Hindlimb muscle (tissue), 1 donor: ENCODE measurements at regions not wholly inside any gene's neighbourhood (a gene's known extent, or its start where the extent isn't known, plus 50 kb on each side); places are given as distances from the start of the nearest gene placed in this dataset.

Source experiments
- DNase-seq: peaks from one replicate; pipeline ENCODE4 v3.0.0-alpha.2; 2013

DNA sequence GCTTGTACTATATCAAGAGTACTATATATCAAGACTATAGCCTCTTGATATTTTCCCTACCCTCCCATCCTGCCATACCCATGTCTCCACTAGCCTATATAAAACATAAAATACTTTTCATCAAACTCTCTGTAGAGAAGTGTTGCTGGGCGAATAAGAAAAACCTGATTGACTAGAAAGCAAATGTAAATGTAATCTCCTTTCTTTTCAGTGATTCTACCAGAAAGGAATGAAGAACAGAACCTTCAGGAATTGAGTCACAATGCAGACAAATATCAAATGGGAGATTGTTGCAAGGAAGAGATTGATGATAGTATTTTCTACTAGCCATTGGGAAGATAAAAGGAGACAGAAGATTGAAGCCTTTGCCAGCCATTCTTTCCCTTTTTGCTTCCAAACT lies 89.2 kb downstream of the KCNRG start:
- DNase-seq, result no peak

GRCh38 chr13:50106559-50106958 lies 91.3 kb downstream of the KCNRG start:
- no peak for DNase-seq

DNA sequence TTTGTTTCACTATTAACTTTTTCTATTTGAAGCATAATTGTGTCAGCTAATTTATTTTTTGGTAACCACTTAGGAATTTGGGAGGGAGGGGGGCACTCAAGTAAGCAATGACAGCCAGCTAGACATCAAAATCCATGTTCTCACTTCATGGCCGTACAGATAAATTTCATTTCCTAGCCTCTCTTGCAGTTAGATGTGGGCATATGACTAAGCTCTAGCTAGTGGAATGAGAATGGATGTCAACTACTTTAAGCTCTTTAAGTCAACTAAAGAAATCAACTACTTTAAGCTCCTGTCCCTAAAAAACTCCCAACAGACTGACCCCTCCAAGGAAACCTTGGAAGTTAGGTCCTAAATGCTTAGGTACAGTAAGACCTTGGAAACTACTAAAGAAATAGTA lies 92.0 kb downstream of the KCNRG start:
- DNase-seq, result no peak

DNA sequence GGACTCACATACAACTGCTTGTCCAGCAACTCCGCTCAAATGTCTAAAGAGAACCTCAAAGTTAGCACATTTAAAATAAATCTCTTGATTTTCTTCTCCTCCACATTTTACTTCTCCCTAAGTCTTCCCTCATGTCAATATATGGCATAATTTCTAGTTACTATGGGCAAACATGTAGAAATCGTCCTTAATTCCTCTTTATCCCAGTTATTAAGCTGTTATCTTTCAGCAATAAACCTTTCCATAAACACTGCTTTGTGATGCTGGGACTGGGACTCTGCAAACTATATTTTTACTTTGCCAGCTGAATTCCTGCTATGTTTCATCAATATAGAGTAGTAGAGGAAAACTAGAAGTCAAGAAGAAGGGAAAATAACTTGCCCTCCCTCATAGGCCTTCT lies 99.7 kb downstream of the KCNRG start:
- DNase-seq, result no peak

DNA sequence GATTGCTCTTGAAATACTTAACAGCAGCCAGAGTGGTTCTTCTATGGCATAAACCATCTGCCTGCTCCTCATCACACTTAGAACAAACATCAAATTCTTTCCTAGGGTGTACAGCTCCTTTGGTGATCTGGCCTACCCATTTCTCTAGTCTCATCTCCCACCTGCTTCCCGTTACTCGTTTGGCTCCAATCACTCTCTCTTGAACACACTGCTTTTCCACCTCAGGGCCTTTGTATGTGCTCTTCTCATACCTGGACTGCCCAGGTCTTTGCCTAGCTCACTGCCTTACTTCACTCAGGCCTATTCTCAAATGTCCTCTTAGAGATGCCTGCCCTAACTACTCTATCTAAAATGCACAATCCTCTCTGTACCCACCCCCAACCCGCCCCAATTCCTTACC lies 100.5 kb downstream of the KCNRG start:
- no peak for DNase-seq

DNA sequence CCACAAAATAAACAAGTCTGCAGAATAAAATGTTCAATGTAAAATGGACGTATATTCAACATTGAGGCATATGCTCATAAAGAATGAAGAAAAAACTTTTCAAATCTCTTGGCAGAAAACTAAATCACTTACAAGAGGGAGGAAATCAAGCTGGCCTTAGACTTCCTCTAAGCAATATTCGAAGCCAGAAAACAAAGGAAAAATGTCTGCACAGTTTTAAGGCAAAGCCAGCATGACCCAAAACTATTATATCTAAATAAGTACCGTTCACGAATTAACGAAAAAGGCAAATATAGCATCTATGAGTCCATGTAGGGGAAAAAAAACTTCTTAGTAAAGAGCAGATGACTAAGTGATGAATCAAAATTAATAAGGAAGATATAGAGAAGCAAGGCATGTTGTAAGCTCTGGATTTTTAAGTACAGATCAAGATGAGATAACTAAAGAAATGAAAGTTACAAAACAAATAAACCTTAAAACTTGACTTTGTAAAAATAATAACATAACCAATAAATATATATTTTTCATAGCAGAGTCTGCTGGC lies 101.3 kb downstream of the KCNRG start:
- no peak for DNase-seq

GRCh38 chr13:50119591-50119990 lies 104.3 kb downstream of the KCNRG start:
- DNase-seq, result no peak

- DNase-seq, result no peak
These were observed 107.2 kb downstream of the KCNRG start for GRCh38 chr13:50122455-50122854.

GRCh38 chr13:50123002-50123401 lies 107.8 kb downstream of the KCNRG start:
- no peak for DNase-seq

DNA sequence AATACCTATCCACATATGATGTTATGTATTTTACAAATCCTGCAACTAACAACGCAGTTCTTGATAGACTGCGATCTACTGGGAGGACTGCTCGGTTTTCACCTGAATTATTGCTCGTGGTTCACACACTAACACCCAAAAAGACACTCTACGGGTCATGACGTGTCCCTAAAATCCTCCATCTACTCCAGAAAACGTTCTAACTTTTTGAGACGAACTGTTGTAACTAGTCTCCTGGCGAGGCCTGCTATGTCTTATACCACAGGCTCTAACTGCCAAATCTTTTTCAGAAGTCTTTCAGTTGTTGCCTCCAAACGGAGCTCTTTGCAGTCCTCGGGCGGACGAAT lies 108.2 kb downstream of the KCNRG start:
- DNase-seq, result no peak

DNA sequence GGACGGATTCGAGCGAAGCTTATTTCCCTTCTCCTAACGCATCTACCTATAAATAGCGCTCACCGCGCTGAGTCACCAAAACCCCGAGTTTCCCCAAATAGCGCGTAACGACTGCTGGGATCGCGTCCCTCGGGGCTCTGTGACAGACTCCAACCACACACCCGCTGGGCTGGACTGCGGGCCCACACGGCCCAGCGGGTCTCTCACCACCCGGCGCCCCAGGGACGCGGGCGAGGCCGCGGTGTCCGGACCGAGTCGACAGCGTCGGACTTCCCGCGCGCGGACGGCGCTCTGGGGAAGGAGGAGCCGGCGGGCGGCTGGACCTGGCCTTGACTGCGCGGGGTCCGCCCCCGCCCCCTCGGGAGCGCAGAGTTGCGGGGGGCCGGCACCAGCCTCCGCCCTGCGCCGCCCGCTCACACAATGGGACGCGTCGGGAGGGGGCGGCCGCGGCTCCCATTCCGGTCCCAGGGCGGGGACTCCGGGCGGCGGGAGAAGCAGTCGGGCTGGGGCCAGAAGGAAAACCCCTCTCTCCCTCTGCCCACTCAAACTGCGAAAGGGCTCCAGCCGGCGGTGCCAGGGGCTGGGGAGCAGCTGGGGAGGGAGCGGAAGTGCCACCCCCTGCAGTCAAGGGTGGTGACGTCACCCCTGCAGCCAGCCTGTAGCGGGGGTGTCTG lies 108.8 kb downstream of the KCNRG start:
- DNase-seq, result peak; percentile 79

DNA sequence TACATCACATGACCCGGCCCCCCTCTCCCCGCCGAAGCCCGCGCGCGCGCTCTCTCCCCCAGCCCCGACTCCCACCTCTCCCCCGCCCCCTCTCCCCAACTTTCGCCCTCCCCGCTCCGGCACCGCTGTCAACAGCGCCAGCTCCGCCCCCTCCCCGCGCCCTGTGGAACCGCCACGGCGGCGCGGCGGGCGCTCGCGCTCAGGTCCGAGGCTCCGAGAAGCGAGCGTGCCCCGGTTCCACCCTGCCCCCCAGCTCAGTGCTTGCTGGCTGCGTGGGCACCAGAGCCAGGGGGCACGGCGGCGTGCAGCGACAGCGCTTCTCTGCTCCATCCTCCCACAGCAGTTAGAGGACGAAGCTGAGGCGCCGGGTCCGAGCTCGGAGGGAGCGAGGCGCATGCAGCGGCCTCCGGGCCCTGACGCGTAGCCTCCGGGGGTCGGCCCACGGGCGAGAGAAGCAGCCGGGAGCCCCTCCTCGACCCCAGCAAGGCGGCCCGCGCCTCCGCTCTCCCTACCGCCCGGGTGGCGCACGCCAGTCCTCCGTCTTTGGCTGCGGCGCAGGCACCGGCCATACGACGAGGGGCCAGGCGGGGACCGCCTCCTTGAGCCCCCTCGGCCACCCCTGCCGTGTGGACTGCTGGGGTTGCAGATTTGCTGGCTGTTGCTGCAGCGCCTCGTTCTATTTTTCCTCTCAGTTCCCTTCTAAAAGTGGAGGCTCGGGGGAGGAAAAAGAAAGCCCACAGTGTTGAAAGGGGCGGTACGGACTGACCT lies 109.5 kb downstream of the KCNRG start:
- peak; percentile 94 for DNase-seq

DNA sequence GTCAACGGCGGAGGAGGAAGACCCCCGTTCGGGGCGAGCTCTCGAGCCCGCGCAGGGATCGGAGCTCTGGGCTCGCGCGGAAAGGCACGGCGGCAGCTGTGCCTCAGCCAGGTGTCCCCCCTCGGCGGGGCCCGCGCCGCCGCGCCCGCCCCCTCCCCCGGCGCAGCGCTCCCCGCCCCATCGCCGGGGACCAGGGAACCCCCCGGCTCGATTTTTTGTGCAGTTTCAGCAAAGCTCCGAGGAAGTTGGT lies 110.0 kb downstream of the KCNRG start:
- peak; percentile 87 for DNase-seq

- DNase-seq, result no peak
These were observed 110.5 kb downstream of the KCNRG start for GRCh38 chr13:50125554-50126262.

GRCh38 chr13:50126263-50126992 lies 111.2 kb downstream of the KCNRG start:
- DNase-seq, result no peak

DNA sequence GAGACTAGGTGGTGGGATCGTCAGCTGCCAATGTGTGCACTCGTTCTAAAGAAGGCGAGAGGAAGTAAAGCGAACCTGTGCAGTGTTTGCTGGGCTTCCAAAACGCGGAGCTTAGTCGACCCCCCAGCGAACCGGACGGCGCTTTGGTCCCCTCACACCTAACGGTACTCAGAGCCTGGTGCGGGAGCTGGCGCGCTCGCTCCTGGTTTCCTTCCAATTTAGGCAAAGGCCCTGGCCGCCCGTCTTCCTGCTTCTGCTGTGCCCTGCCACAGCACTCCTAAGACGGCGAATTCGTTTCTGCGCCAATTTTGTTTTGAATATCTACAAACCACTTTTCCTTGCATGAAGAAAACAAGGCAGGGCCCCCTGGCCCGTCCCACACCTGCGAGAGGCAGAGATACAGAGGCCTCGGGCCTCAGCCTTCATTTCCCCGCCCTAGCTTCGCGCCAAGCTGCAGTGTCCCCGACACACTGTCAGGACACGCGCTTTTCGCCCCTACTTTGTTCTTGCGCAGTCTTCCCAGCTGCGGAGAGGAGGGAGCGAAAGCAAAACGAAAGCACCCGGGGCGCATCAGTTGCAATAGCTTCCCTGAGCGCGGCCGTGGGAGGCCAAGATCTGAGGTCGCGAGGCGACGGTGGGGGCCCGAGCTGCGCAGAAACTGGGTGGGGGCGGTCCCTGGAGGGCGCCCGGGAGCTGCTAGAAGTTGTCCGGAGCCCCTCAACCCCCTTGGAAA lies 111.9 kb downstream of the KCNRG start:
- DNase-seq, result peak; percentile 75

DNA sequence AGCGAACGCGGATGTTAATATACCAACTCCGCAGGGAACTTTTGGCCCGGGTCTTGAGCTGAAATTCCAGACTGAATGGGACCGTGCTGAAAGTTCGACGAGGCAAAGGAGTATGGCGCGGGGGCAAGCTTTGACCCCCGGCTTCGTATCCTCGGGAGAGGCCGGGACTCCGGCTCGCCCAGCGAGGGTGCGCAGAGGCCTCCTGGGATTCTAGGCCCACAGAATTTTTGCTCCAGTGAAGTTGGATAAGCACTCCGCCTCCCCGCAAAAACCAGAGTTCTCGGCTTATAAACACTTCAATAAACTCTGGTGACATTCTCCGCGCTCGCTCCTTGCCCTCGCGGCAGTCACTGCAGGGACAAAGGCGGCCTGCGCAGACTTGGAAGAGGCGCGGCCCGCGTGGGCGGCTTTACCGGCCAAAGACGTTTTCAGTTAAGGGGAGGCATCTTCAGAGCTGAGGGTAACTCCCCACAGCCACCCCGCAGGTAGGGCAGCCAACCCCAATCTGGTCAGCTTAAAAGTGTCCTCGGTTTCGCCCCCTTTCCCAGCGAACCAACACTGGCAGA lies 112.6 kb downstream of the KCNRG start:
- DNase-seq, result no peak

DNA sequence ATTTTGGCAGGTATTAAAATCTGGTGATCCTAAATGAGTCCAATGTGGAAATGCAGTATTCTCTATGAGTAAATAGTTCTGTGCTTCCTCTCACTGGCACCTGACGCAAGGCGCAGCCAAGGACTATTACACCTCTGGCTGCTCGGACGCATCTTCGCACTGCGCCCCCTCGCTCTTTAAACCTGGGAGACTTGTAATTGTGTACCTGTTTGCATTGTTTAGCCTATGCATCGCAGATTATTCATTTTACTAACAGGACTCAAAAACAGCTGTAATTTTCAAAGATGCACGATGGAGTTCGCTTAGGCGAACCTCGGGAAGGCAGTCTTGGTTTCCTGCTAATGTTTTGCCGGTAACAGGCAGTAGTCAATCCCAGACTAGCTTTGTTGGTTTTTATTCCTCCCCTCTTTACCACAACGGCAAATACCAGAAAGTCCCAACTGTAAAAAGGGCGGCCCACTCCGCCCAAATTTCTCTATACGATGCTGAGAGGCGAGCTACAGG lies 113.2 kb downstream of the KCNRG start:
- no peak for DNase-seq

- DNase-seq, result no peak
These were observed 113.9 kb downstream of the KCNRG start for GRCh38 chr13:50129081-50129705.

GRCh38 chr13:50129706-50130122 lies 114.5 kb downstream of the KCNRG start:
- peak; percentile 61 for DNase-seq
